ENCODE measurements at regions not wholly inside any gene's neighbourhood (a gene's known extent, or its start where the extent isn't known, plus 50 kb on each side); places are given as distances from the start of the nearest gene placed in this dataset.

DNA sequence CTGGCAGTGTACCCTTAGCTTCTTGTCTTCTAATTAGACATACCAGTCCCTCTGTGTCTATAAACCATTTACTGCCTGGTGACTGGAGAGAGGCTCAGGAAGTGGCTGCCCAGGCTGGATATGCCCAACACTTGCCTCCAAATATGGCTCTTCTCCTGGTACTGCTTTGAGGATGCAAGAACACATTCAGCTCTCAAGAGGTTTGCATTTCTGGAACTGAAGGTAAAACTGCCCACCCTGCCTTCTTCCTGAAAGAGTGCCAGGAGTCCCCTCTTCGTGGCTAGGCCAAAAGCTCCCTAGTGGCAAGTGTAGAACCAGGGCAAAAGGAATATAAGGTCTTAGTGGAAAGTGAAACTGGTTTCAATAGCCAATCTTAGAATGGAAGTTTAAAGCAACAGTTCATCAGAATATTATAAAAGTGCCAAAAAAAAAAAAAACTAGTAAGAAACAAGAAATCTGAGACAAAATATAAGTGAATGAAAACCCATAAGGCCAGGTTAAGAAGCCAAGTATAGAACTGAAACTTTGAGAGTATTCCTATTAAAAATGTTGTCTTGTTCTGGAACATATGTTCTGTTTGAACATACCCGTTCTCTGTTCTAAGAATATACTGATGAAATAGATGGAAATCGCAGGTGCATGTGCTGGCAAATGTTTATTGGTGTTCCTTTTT is 77.2 kb upstream of the CTTNBP2NL start:
- no peak for TF ChIP-seq CTCF (IDR thresholded peaks at IDR 0.05)
- no peak for TF ChIP-seq EZH2 (IDR thresholded peaks at IDR 0.05)
